PFSK-1 (cell line): ENCODE measurements at regions not wholly inside any gene's neighbourhood (a gene's known extent, or its start where the extent isn't known, plus 50 kb on each side); places are given as distances from the start of the nearest gene placed in this dataset.

ENCODE experiments used
- FOXP2 ChIP-seq: optimal IDR thresholded peaks from 2 replicates; pipeline ENCODE3; 2011; ENCODE audit warnings: borderline replicate concordance, control low read depth, inconsistent platforms; ENCODE audit not compliant: insufficient read depth; ENCODE audit errors: extremely low read length, extremely low read depth
- POLR2AphosphoS5 ChIP-seq: IDR thresholded peaks from 2 replicates; pipeline ENCODE4 v1.6.1; 2012; ENCODE audit warnings: low read depth, mild to moderate bottlenecking, control low read depth, low read length, moderate library complexity
- REST ChIP-seq, 2 experiments: IDR thresholded peaks; 2 replicates each; pipeline versions ENCODE4 v1.6.1 to v1.8.0; 2011 to 2012; ENCODE audit warnings: low read depth in 2 of 2, low read length in 2 of 2, control low read depth in 1 of 2, inconsistent platforms in 1 of 2, mild to moderate bottlenecking in 1 of 2, moderate library complexity in 1 of 2; ENCODE audit not compliant: insufficient read depth in 1 of 2
- SIN3A ChIP-seq: IDR thresholded peaks from 2 replicates; pipeline ENCODE4 v1.6.1; 2012; ENCODE audit warnings: mild to moderate bottlenecking, low read length, moderate library complexity, borderline replicate concordance; ENCODE audit not compliant: insufficient read depth
- TAF1 ChIP-seq: IDR thresholded peaks from 2 replicates; pipeline ENCODE4 v1.6.1; 2012; ENCODE audit warnings: low read length, control low read depth, borderline replicate concordance; ENCODE audit not compliant: insufficient read depth

- TF ChIP-seq SIN3A (no peak), POLR2AphosphoS5 (no peak), REST (IDR thresholded peaks at IDR 0.05; ENCODE audit: insufficient read depth in 1 of 2, low read depth in 2 of 2, low read length in 2 of 2) (no peak), FOXP2 (no peak), TAF1 (no peak)
Observed at GRCh38 chr9:25205285-25205684, 473.0 kb downstream of the TUSC1 start.

- TF ChIP-seq SIN3A (no peak), FOXP2 (no peak), POLR2AphosphoS5 (no peak), TAF1 (no peak), REST (IDR thresholded peaks at IDR 0.05; ENCODE audit: insufficient read depth in 1 of 2, low read depth in 2 of 2, low read length in 2 of 2) (no peak)
Observed at GRCh38 chr9:25177858-25178257, 500.4 kb downstream of the TUSC1 start.

- TF ChIP-seq TAF1 (no peak), REST (IDR thresholded peaks at IDR 0.05; ENCODE audit: insufficient read depth in 1 of 2, low read depth in 2 of 2, low read length in 2 of 2) (no peak), POLR2AphosphoS5 (no peak), SIN3A (no peak), FOXP2 (no peak)
Observed at GRCh38 chr9:25129537-25129936, 548.7 kb downstream of the TUSC1 start.

GRCh38 chr9:25121811-25122210 lies 556.4 kb downstream of the TUSC1 start:
- no peak for TF ChIP-seq TAF1
- no peak for TF ChIP-seq SIN3A

GRCh38 chr9:25119041-25119440 lies 559.2 kb downstream of the TUSC1 start:
- TF ChIP-seq FOXP2 (no peak), REST (IDR thresholded peaks at IDR 0.05; ENCODE audit: insufficient read depth in 1 of 2, low read depth in 2 of 2, low read length in 2 of 2) (no peak)
